SK-N-MC (cell line): ENCODE measurements at regions not wholly inside any gene's neighbourhood (a gene's known extent, or its start where the extent isn't known, plus 50 kb on each side); places are given as distances from the start of the nearest gene placed in this dataset.
"Not testable (repeated sequence)": the region's sequence is repeated elsewhere in the genome, so short reads cannot be mapped to it uniquely, and the experiment has no call there.

Experiments used
- DNase-seq: peaks from one replicate; pipeline ENCODE4 v3.0.0-alpha.2; 2011; ENCODE audit warnings: low read depth, low spot score
- H3K27ac ChIP-seq: fragments of 200-600 bp; sonication (generic); 2 replicates; pipeline ENCODE4 v1.5.1; 2016; ENCODE audit warnings: mixed run types
- H3K36me3 ChIP-seq: fragments of 200-600 bp; sonication (generic); 2 replicates; pipeline ENCODE4 v1.6.1; 2017; ENCODE audit warnings: antibody characterized with exemption, low read length, mixed read lengths; ENCODE audit not compliant: insufficient read depth
- H3K4me3 ChIP-seq: fragments of 200-600 bp; sonication (generic); 2 replicates; pipeline ENCODE4 v1.5.1; 2016
- H3K9ac ChIP-seq: fragments of 200-600 bp; sonication (generic); 2 replicates; pipeline ENCODE4 v1.8.0; 2017; ENCODE audit warnings: mixed run types, mixed read lengths; ENCODE audit not compliant: insufficient read length
- H3K9me3 ChIP-seq: fragments of 200-600 bp; sonication (generic); 2 replicates; pipeline ENCODE4 v1.6.1; 2017; ENCODE audit warnings: low read depth, mild to moderate bottlenecking, antibody characterized with exemption, low read length, moderate library complexity, mixed read lengths
- EZH2 ChIP-seq: fragments of 200-600 bp; sonication (generic); IDR thresholded peaks from one replicate; pipeline ENCODE4 v1.6.1; 2017; ENCODE audit warnings: antibody characterized with exemption
- FOXP2 ChIP-seq: optimal IDR thresholded peaks from 2 replicates; pipeline ENCODE3; 2011; ENCODE audit warnings: mild to moderate bottlenecking, moderate library complexity; ENCODE audit not compliant: insufficient read depth; ENCODE audit errors: extremely low read length, control extremely low read depth
- POLR2AphosphoS5 ChIP-seq: IDR thresholded peaks from 2 replicates; pipeline ENCODE4 v1.6.1; 2012; ENCODE audit warnings: mild to moderate bottlenecking, low read depth, low read length, borderline replicate concordance

DNA sequence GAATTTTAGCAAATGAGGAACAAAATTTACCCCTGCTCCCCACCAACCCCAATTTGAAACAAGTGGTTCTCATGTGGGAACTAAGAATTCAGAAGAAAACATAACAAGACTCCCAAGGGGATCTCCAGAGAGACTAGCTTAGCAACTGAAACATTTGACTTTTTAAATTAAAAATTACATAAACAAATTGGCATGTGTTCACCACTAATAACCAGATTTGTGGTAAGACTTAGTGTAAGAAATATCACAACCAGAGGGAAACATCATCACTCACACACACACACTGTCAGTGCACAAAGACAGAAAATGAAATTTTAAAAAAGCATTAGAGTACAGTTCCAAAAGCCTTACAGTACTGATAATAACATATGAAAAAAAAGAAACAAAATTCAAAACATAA is 348.8 kb downstream of the CGGBP1 start:
- no peak overlapping the region for H3K9ac ChIP-seq
- H3K9me3 ChIP-seq: no peaks in the 10 kb centered on the region
- no peak for TF ChIP-seq FOXP2
- no peak for TF ChIP-seq POLR2AphosphoS5
- TF ChIP-seq EZH2: no peak
- H3K27ac ChIP-seq: no peak overlapping the region
- no peaks in the 10 kb centered on the region for H3K36me3 ChIP-seq
- no peak overlapping the region for H3K4me3 ChIP-seq
- DNase-seq: no peak

DNA sequence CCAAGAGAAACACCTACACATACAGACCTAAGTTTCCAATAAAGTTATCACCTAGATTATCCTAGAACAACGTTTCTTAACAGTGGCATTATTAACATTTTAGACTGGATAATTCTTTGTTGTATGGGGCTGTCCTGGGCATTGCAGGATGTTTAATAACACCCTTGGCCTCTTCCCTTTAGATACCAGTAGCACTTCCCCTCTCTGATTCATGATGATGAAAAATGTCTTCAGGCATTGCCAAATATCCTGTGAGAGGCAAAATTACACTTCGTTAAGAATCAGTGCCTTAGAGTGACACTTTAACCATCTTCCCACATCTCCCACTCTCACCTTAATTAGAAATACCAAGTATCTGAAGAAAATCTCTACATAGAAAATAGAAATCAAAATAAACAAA is 352.6 kb downstream of the CGGBP1 start:
- H3K36me3 ChIP-seq: no peaks in the 10 kb centered on the region
- H3K9ac ChIP-seq: no peak overlapping the region
- no peak for DNase-seq
- no peak overlapping the region for H3K27ac ChIP-seq
- no peak overlapping the region for H3K4me3 ChIP-seq
- no peaks in the 10 kb centered on the region for H3K9me3 ChIP-seq
- TF ChIP-seq FOXP2: no peak

DNA sequence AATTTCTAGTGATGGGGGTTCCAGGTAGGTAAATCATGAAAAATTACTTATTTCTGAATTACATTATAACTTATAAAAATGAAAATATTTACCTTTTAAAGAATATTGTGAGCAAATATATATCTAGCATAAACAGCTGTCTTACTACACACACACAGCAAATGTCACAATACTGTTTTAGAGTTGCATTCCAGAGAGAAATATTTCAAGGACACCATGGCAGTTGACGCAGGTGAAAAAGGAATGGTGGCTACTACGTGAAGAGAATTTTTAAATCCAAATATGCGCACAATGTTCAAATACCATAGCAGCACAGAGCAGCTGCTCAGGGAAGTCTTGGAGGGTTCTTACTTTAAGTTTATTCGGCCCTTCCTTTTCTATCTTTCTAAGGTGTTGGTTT is 356.2 kb downstream of the CGGBP1 start:
- H3K27ac ChIP-seq: no peak overlapping the region
- DNase-seq: no peak
- H3K4me3 ChIP-seq: no peak overlapping the region
- no peak overlapping the region for H3K9ac ChIP-seq
- H3K36me3 ChIP-seq: no peaks in the 10 kb centered on the region
- H3K9me3 ChIP-seq: no peaks in the 10 kb centered on the region
- TF ChIP-seq FOXP2 (no peak), POLR2AphosphoS5 (no peak), EZH2 (no peak)

DNA sequence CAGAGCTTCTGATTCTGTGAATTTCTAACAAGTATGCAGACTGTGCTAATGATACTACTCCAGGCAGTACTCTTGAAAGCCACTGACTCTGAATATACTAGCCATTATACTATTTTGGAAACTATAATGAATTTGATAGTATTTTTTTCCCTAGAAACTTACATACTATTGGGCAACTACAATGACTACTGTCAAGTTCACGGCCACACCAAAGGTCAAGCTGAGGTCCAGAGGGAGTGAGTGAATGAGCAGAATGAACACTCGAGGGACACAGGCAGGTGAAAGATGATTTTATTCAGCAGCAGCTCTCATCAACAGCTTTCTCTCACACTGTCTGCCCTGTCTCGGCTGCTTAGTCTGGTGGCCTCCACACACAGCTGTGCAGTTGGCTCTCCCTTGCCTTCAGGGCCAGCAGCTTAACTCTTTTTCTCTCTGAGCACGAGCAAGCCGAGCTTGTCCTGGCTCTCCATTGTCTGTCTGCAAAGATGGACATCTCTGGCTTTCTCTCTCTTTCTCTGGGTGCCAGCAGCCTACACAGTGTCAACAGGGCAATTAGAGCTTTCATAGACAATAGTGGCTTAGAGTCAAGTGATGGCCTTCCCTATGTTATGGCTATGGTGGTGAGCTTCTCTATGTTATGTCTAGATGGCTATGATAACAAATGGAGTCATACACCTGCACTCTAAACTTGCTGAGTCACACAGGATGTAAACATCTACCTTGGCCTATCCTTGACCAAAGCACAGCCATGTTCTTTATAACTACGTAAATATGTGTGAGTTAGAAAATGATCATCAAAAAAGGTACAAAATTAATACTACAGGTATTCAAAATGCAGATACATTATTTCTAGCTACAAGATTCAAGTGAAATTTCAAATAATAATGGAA is 362.4 kb downstream of the CGGBP1 start:
- no peak overlapping the region for H3K27ac ChIP-seq
- no peak overlapping the region for H3K9ac ChIP-seq
- no peaks in the 10 kb centered on the region for H3K9me3 ChIP-seq

DNA sequence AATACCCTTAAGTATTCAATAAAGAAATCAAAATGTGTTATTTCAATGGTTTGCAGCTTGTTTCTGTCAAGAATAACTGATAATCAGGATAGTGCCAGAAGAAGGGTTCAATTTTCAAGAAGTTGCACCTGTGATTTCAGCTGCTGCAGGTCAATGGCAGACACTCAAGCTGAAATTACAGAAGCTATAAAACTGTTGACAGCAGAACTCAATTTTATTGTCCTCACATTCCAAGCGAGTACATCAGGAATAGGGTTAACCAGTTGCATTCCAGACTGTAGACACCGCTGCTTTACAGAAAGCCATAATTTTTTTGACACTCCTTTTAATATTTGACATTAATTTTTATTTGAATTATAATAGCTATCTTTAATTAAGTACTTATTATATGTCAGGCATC is 364.1 kb downstream of the CGGBP1 start:
- DNase-seq: no peak
- Histone ChIP-seq H3K27ac (no peak overlapping the region), H3K4me3 (no peak overlapping the region), H3K9me3 (no peaks in the 10 kb centered on the region), H3K9ac (no peak overlapping the region), H3K36me3 (no peaks in the 10 kb centered on the region)
- TF ChIP-seq EZH2: no peak

More for the DNA sequence above, 362.4 kb downstream of the CGGBP1 start:
- no peak for TF ChIP-seq EZH2
- TF ChIP-seq FOXP2: no peak
- no peak for TF ChIP-seq POLR2AphosphoS5
- Histone ChIP-seq H3K4me3 (no peak overlapping the region), H3K36me3 (no peaks in the 10 kb centered on the region)
- DNase-seq: no peak

DNA sequence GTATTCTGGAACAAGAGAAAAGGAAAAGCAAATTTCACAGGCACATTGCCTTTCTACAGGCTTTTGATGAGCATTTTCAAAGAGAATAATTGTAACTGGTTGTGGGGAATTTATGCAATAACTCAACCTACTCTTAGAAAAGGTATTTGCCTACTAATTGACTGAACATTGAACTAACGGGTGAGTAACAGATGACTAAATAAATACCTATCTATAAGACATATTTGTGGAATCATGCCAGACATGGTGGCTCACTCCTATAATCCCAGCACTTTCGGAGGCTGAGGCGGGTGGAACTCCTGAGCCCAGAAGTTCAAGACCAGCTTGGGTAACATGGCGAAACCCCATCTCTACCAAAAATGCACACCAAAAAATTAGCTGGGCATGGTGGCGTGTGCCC is 367.7 kb downstream of the CGGBP1 start:
- no peak for DNase-seq
- H3K27ac ChIP-seq: no peak overlapping the region
- H3K9me3 ChIP-seq: no peaks in the 10 kb centered on the region
- H3K4me3 ChIP-seq: no peak overlapping the region
- no peak for TF ChIP-seq EZH2
- TF ChIP-seq FOXP2: no peak
- TF ChIP-seq POLR2AphosphoS5: no peak
- no peaks in the 10 kb centered on the region for H3K36me3 ChIP-seq
- no peak overlapping the region for H3K9ac ChIP-seq

GRCh38 chr3:87678984-87679660 is 379.7 kb downstream of the CGGBP1 start:
- not testable (repeated sequence) for DNase-seq, H3K27ac ChIP-seq, H3K9me3 ChIP-seq, H3K9ac ChIP-seq, H3K4me3 ChIP-seq, H3K36me3 ChIP-seq

- Histone ChIP-seq H3K4me3 (no peak overlapping the region), H3K9me3 (no peaks in the 10 kb centered on the region), H3K9ac (no peak overlapping the region), H3K36me3 (no peaks in the 10 kb centered on the region), H3K27ac (no peak overlapping the region)
- TF ChIP-seq EZH2 (no peak), POLR2AphosphoS5 (no peak), FOXP2 (no peak)
- no peak for DNase-seq
Measured at GRCh38 chr3:87674397-87675161, 384.2 kb downstream of the CGGBP1 start.

DNA sequence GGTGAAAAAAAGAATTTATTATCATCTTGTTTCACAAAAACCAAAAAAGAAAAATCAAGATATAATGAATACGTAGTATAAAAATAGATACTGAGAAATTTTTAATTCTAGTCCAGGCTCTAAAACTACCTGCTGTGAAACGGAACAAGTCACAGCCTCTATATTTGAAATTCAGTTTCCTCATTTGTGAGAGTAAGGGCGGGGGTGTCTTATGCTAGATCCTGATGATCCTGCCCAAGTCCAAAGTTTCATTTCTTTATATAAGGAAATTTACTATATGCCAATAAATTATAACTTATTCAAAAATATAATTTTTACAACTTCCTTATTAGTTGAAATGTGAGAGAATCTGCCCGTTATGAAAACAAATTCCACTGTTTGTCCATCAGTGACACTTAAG is 385.7 kb downstream of the CGGBP1 start:
- DNase-seq: no peak
- no peak overlapping the region for H3K4me3 ChIP-seq
- no peaks in the 10 kb centered on the region for H3K9me3 ChIP-seq
- TF ChIP-seq POLR2AphosphoS5: no peak
- no peaks in the 10 kb centered on the region for H3K36me3 ChIP-seq
- H3K27ac ChIP-seq: no peak overlapping the region
- no peak overlapping the region for H3K9ac ChIP-seq
